HG03432 (cell line): ENCODE measurements at regions not wholly inside any gene's neighbourhood (a gene's known extent, or its start where the extent isn't known, plus 50 kb on each side); places are given as distances from the start of the nearest gene placed in this dataset.
A peak's percentile ranks its signal among the peaks of the same experiment; 100 is the strongest.

ENCODE experiments used
- ATAC-seq: cut with Tn5 transposase; IDR thresholded peaks from one replicate; pipeline ENCODE4 v1.9.1; 2021; ENCODE audit warnings: mild to moderate bottlenecking, moderate library complexity; ENCODE audit not compliant: unreplicated experiment

DNA sequence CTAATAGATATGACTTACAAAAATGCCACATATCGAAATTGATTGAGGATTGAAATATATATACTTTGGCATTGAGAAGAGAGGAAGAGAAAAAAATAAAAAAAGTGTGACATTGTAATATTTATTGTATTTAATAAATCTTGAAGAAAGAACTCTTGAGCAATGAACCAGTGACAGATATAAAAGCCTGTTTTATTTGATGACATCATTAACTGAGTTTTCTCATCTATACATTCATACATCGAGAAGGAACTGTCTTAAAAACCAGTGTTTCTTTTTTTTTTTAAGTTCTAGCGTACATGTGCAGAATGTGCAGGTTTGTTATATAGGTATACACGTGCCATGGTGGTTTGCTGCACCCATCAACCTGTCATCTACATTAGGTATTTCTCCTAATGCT, 368.2 kb downstream of the SNAPC1 start:
- no peak for ATAC-seq

DNA sequence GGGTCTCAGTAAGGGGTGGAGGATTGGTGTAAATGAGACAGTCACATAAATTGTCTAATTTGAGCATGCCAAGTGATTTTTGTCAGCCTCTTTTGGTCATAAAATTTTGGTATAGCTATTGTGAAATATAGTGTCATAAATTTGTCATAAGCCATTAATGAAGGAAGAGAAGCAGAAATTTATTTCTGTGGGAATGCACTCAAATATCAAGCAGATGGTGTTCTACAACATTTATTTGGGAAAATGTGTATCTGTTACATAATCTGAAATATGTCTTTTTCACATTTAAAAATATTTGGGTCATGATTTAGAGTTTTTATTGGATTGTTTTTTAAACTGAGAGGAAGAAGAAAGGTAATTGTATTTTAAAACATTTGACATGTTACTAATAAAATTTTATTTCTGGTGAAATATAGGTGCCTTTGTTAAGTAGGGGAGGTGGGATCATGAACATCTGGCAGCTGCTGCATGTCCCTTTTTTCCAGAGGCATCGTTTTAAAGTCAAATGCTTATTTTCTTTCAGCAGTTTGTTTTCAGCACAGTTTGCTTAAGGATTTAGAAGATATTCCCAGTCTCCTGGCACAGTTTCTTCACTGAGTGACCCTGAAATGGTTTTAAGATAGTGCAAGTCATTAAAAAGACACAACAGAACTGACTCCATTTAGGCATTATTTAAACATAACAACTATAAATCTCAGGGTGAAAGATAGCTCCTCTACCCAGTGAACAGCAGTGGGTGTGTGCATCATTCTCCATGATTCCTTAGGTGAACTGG, 371.7 kb downstream of the SNAPC1 start:
- no peak for ATAC-seq

DNA sequence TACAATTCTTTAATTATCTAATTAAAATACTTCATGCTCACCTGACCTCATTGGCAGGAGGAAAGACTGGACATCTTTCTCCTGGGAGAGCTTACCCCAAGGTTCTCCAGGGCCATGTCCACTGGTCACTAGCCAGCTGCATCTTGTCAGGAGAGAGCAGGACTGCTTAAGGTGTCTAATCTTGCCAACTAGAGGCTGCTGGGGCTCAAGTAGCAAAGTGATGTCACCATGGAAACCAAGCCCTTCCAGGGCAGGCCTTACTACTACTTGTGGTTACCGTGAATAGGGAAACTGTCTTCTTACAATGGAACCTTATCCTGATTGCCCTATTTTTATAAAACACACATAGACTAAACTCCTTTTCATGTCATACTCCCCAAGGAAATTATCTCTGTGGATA, 376.4 kb downstream of the SNAPC1 start:
- ATAC-seq, result no peak

DNA sequence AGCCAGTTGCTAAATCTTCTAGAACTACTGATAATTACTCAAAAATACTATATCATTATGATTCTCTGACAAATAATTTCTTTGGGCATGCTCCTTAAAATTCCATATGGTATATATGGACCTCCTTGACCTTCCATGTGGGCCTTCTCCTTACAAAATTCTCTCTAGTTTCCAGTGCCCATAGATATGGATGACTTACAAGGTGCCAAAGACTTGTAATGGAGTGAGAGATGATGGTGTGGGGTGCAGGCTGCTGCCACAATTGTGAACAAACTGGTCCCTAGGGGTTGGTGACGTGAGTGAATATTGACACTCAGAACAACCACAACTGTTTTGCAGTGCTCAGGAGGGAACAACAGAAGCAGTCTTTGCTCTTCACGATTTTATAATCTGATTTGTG, 378.9 kb downstream of the SNAPC1 start:
- no peak for ATAC-seq

DNA sequence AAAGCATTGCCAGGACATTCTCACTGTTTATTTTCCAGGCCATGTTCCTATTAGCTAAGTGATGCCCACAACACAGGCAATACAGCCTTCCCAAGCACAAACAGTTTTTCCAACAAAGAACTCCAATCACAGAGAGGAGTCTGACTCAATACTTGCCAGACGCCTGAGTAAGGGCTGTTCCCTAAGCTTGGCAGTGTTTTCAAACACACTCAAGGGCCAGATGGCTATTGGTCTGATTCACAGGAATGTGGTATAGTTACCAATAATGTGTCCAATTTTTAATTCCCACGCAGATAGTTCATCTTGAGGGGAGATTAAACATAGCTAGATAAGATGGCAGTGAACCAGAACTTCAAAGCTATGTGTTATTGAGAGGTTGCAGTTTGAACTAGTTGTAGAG, 381.0 kb downstream of the SNAPC1 start:
- no peak for ATAC-seq

DNA sequence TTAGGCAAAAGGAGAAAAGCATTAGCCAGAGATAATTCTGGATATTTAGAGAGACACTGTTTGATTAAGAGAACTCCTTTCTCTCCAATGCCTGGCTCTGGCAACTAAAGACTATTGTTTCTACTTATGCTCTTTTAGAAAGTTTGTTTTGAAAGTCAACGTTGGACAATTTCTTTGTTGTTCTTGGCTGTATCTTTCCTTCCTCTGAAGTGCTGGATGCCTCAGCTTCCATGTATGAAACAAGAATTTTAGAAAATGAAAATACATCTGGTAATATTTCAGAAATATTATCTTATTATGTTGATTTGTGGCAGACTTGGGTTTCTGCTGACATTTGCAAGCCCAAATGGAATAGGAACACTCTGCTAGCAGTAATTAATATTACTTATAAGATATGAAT, 382.6 kb downstream of the SNAPC1 start:
- ATAC-seq, result no peak

DNA sequence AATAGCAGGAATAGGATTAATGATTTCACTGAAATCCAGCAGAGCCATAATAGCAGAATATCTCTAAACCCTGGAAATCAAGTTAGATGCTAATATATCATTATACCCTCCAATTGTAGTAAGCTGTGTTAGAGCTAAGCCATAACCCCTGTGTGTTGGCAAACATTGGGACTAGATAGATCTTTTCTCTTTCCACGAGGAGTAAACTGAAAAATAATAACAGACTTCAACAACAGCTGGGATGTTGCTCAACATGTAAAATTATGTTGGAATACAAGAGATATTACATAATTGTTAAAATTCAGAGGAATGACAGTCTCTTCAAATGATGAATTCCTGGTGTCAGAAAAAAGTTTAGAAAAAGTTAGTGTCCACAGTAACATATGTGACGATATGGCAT, 383.8 kb downstream of the SNAPC1 start:
- ATAC-seq, result no peak

DNA sequence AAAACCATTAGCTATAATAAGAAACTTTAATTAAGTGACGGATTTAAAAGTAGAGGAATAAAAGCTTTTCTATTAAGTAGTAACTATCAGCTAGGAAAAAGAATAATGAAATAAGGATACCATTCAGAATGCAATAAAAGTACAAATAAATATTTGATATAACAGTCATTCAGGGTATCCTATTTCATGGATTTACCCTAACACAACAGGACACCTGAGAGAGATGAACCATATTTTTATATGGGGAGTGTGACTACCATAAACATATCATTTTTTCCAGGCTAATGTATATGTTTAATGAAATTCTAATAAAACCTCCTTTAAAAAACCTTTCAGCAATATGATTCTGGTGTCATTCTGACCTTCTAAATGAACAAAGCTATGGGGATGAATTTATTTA, 393.8 kb downstream of the SNAPC1 start:
- no peak for ATAC-seq

DNA sequence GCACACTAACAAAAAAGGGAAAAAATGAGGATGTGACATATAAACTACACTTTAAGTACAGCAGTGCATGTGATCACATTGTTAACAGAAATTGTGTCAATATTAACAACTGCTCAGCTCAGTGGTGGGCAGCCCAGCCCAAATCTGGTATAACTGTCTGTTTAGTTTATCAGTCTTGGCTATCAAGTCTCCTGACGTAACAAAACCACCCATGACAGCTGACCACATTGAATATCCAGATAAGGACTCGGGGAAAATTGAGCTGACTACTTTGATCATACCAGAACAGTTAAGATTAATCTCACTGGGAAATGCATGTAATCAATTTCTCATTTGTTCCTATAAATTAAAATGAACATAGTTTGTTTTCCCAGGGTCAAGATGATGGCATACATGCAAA, 396.6 kb downstream of the SNAPC1 start:
- no peak for ATAC-seq

DNA sequence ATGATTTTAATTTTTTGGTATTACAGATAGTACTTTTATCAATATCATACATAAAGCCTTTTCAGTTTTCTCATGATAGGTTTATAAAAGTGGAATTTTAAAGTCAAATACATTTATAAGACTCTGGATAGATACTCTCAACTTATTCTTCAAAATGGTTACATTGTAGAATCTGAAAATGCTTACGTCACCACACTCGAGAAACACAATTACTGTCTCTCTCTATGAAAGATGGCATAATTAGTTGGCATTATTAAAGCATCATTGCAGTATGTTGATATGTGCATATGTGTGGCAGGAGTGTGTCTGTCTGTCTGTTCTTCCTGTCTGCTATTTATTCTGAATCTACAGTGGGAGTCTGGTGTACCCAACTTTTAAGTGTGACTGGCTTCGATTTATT, 397.1 kb downstream of the SNAPC1 start:
- no peak for ATAC-seq

DNA sequence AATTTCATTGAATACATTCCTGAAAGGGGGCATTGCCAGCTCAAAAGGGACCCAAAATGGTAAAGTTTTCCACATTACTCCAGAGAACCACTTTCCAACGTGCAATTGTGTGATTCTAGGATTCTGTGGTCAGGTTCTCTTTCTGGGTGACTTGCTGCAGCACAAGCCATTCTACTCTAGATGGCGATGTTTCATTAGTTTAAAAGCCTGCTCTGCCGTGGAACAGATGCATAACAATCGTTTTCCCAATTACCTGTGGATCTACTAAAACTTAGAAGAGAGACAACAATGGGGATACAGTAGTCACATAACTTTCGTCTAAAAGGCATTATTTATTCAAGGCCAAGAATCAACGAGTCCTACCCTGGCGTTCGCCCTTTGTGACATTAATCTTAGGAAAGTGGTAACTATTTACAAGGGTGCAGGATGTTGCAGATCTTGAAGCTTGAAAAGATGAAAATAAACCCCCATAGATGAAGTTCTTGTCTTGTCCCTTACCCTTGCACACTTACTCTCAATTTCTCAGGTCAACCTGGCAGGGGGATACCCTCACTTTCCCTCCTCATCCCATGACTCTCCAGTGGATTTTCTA, 400.9 kb downstream of the SNAPC1 start:
- peak; percentile 66 for ATAC-seq

DNA sequence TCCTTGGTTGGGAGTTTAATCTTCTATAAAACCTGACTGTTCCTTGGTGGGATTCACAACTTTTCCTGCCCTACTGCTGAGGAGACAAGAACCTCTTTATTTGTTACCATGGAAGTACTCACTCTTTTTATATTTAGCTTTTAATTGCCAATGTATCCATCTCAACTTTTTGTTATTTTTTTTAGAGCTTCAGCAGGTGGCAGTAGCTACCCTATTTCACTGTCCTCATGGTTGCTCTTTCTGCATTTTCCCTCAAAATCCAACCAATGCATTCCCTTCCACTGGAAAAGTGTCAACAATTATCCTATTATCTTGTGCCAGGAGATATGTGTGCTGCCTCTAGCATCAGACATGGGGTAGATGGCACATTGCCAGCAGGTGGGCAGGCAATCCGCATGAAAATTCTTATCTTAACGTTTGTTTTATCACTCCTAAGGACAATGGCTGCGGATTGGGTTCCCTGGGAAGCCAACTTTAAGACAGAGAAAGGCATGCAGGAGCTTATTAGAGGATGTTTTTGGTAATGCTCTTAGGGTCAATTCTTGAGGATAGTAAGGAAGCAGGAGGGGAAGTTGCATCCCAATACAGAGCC, 406.4 kb downstream of the SNAPC1 start:
- no peak for ATAC-seq

DNA sequence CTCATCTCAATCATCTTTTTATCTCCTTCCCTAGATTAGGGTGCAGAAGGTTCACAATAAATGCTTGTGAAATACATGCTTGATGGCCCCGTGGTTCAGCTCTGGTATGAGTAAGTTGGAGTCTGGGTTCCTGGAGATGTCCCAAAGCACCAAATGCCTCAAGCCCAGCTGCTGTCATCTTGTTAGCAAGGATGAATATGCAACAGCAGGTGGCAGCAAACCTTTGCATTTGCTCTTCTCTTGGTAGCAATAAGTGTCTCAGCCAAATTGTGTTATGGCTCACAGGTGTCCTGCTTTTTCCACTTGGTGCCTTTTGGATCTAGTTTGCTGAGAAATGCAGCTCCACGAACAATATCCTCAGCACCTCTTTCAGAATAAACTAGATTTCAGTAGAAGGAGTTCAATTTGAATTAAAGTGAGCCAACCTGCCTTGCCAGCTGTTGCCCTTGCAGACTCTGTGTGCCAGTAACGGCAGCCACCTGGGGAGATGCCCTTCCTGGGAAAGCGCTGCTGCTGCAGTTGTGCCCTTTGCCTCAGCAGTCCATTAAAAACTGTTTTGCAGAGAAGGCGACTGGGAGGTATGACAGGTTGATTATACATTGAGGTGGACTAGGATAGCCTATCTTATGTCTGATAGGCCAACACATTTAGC, 417.3 kb downstream of the SNAPC1 start:
- ATAC-seq, result no peak

DNA sequence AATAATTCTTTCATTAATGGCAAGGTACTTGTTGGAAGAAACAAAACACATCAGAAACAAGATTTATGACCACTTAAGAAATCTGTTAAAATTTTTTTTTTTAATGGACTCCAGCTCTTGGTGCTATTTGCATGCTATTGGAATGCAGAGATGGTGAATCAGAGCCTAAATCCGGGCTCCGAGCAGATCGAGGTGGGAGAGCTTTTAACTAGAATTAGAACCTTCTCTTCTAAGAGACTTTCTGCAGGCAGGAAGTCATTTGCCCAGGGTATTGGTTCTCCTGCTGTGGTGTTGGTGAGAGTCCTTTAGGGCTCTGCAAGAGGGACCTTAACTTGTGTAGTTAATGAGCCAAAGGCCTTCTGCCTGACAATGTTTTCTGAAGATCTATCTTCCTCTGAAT, 419.4 kb downstream of the SNAPC1 start:
- no peak for ATAC-seq

DNA sequence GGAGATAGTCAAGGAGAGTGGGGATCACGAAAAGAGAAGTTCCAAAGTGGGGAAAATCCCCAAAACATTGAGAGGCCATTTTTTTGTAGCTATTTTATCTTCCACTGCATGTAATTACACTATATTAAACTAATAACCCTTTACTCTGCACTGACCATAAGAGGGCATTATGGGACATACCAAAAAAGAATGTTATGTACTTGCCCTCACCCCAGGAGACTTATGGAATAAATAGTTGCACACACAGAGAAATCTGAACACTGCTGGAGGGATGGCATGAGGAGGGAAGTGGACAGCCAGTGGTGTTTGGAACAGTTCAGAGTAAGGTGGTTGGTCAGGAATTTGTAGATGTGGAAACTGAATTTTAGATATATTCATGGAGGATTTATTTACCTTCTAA, 422.9 kb downstream of the SNAPC1 start:
- ATAC-seq, result no peak

DNA sequence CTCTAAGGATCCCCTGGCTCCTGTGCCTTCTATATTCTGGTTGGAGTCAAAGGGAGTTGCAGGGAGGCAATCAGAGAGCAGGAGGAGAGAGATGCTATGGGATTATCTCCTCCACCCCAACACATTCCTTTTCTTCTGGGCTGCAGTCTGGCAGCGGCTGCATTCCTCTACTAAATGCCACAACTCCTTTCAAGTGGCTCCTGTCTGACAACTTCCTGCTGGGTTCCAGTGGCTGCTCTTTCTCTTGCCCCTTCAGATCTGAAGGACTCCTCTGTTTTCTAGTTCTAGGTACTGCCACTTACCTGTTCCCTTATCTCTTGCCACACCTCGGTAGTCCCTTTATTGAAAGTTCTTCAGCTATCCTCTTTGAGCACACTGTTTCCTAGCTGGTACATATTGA, 425.0 kb downstream of the SNAPC1 start:
- no peak for ATAC-seq

DNA sequence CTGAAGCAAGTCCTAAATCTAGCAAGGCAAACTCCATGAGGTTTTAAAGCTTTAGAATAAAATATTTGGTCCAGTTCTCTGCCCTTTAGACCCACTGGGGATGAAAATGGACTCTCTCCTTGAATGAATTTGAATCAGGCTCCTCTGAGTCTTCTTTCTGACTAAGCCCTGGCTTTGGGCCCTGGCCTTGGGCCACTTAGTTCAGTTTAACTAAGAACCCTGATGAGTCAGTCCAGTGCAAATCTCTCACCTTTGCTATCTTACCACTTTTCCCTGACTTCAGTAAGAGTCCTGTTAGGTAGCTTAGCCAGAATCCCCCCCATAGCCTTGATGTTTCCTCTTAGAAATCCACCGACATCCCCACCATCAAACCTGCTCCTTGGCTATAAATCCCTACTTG, 427.5 kb downstream of the SNAPC1 start:
- ATAC-seq, result no peak

DNA sequence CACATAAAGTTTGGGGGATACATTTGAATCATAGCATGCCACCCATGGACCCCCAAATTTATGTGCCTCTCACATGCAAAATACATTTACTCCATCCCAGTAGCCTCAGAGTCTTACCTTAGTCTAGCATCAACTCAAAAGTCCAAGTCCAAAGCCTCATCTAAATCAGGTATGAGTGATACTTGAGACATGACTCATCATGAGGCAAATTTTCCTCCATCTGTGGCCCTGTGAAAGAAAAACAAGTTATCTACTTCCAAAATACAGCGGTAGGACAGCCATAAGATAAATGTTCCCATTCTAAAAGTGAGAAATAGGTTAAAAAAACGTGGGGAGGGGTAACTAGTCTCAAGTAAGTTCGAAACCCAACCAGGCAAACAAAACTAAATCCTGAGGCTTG, 444.2 kb downstream of the SNAPC1 start:
- no peak for ATAC-seq

DNA sequence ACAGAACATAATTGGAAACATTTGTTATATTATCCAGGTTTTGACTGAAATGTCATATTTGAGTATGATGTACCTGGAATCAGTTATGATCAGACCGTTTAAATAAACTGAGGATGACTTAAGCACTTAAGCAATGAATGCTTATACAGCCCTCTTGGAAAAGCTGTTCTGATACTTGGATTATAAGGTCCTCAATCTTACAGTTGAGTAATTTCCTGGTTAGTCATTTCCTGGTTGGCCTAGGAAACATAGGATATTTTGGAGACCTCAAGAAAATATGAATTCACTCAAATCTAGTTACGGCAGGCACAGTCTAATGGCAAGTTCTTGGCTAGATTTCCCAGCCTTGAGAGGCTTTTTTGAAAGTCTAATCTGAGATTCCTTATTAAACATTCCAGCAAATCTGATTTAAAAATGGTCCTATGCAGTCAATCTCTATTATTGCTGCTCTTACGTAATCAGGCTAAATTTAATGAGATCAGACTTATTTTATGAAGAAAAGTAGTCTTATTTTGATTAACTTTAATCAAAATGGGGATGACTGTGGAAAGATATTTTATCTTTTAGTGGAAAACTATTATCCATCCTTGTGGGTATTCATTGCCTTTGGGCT, 447.2 kb downstream of the SNAPC1 start:
- ATAC-seq, result no peak

DNA sequence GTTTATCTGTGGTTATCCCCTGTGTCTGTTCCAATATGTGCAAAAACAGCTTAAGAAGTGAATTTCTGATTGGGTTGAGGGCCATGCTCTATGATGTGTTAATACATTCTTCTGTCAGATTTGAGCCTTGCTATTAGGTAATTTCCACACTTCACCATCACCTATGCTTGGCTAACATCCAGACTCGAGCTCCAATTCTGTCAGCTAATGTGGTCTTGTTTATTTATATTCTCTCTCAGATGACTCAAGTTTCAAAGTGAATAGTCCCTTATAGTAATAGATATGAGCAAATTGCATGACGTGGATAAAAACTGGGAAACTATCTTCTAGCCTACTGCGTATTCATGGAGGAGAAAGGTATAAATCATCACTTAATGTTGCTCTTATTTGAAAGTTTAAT, 451.3 kb downstream of the SNAPC1 start:
- ATAC-seq, result peak; percentile 78

DNA sequence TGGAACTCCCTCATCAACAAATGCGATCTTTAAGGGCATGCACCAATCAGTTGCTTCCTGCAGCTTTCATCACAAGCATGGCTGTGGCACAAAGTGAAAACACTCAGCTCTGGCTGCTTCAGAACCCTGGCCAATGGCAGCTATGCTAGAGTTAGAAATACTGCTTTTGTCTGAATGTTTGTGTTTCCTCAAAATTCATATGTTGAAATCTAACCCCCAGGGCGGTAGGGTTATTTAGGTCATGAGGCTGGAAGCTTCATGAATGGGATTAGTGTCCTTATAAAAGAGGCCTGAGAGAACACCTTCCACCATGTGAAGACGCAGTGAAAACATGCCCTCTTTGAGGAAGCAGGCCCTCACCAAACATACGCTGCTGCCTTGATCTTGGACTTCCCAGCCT, 453.9 kb downstream of the SNAPC1 start:
- no peak for ATAC-seq

DNA sequence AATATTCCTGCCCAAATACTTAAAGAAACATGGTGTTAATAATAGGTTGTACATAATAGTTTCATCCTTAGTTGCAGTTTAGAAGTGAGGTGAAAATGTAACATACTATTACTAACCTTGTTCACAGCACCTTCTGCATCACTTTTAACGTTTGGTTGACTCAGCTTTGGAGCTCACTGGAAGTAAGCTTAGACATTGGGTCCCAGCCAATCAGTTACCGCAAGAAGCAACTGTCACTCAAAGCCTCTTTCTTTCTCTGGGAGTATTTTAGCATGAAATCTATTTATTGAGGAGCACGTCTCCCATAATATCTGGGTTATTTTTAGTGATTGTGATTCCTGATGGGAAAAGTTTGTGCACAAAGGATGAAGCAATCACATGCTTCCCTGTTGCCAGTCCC, 472.6 kb downstream of the SNAPC1 start:
- no peak for ATAC-seq
